Panc1 (cell line): ENCODE measurements at regions not wholly inside any gene's neighbourhood (a gene's known extent, or its start where the extent isn't known, plus 50 kb on each side); places are given as distances from the start of the nearest gene placed in this dataset.

Experiments used
- ATAC-seq: fragments of 200-7000 bp; cut with Tn5 transposase; 2 replicates; pipeline ENCODE4 v1.9.1; 2020; ENCODE audit warnings: mild to moderate bottlenecking, moderate library complexity
- BruUV-seq: library from RNA; stranded (reverse); fragments of 400-500 nt; replicated peaks from 2 replicates; lab custom pipeline; 2021; lab: Mats Ljungman, UMichigan
- CTCF ChIA-PET: fragments of 300-600 bp; sonication (Branson Sonifier 250); formaldehyde crosslinking; loops from one replicate; lab custom pipeline; 2022; ENCODE audit warnings: antibody characterized with exemption; lab: Charles Lee
- POLR2A ChIA-PET: fragments of 300-600 bp; sonication (Branson Sonifier 250); formaldehyde crosslinking; loops from one replicate; lab custom pipeline; 2022; ENCODE audit warnings: antibody characterized with exemption; lab: Charles Lee
- DNase-seq: peaks from one replicate; pipeline ENCODE4 v3.0.0-alpha.2; 2010; ENCODE audit warnings: low read depth, low spot score
- H3K27ac ChIP-seq: 2 replicates; pipeline ENCODE4 v1.5.1; 2011; ENCODE audit warnings: mild to moderate bottlenecking, low read length, inconsistent platforms
- H3K27me3 ChIP-seq: fragments of 200-500 bp; sonication (Bioruptor generic); 2 replicates; pipeline ENCODE4 v1.6.0; 2014; ENCODE audit warnings: low read length, inconsistent platforms; ENCODE audit not compliant: control insufficient read depth, insufficient read depth
- H3K36me3 ChIP-seq: fragments of 200-500 bp; sonication (Bioruptor generic); 2 replicates; pipeline ENCODE4 v1.5.1; 2014; ENCODE audit warnings: inconsistent platforms, mild to moderate bottlenecking, low read length, moderate library complexity; ENCODE audit not compliant: control insufficient read depth, insufficient read depth
- H3K4me1 ChIP-seq: 2 replicates; pipeline ENCODE4 v1.5.1; 2011; ENCODE audit warnings: inconsistent platforms, mild to moderate bottlenecking, low read length, moderate library complexity; ENCODE audit not compliant: control insufficient read depth, insufficient read depth
- H3K4me3 ChIP-seq, 2 experiments: 2 replicates each; pipeline ENCODE4 v1.5.1; 2011 to 2012; ENCODE audit warnings: low read depth in 2 of 2, low read length in 2 of 2, mild to moderate bottlenecking in 2 of 2, inconsistent platforms in 1 of 2, moderate library complexity in 1 of 2
- H3K9me3 ChIP-seq: fragments of 200-500 bp; sonication (Bioruptor generic); 2 replicates; pipeline ENCODE4 v1.5.1; 2014; ENCODE audit warnings: low read depth, mild to moderate bottlenecking, inconsistent platforms, low read length, moderate library complexity; ENCODE audit not compliant: control insufficient read depth, insufficient read depth
- POLR2AphosphoS5 ChIP-seq: IDR thresholded peaks from 2 replicates; pipeline ENCODE4 v1.6.1; 2012; ENCODE audit warnings: mild to moderate bottlenecking, low read depth, low read length, moderate library complexity
- REST ChIP-seq, 2 experiments: IDR thresholded peaks; 2 replicates each; pipeline ENCODE4 v1.6.1; 2011 to 2012; ENCODE audit warnings: low read depth in 2 of 2, control low read depth in 1 of 2, low read length in 1 of 2, mild to moderate bottlenecking in 1 of 2, moderate library complexity in 1 of 2; ENCODE audit not compliant: insufficient read depth in 1 of 2
- SIN3A ChIP-seq: IDR thresholded peaks from 2 replicates; pipeline ENCODE4 v1.6.1; 2012; ENCODE audit warnings: low read depth, mild to moderate bottlenecking, low read length, moderate library complexity, borderline replicate concordance; ENCODE audit not compliant: insufficient read depth
- TCF7L2 ChIP-seq: IDR thresholded peaks from 2 replicates; pipeline ENCODE4 v1.6.1; 2011; ENCODE audit warnings: mild to moderate bottlenecking, low read depth, low read length, inconsistent platforms
- in situ Hi-C: cut with HindIII; loops from 2 replicates; pipeline ENCODE4 v1.10.0; 2016; ENCODE audit warnings: low sequenced_read_pairs, low pct_unique_long_range_greater_than_20kb
- intact Hi-C: fragments of 100-400 bp; cut with micrococcal nuclease; formaldehyde crosslinking; loops from one replicate; pipeline ENCODE4 v1.10.0; 2022; ENCODE audit not compliant: unreplicated experiment
- TF ChIP-seq, protein P1 (sequence below): fragments of 450-650 bp; IDR thresholded peaks from 2 replicates; pipeline ENCODE4 v1.5.1; 2017; ENCODE audit warnings: mild to moderate bottlenecking

GRCh38 chr1:96365076-96365475, 356.5 kb upstream of the PTBP2 start:
- ChIA-PET POLR2A (no interaction called here), CTCF (no interaction called here)
- H3K27ac ChIP-seq: no peak overlapping the region
- intact Hi-C loops: no loop called here
- H3K36me3 ChIP-seq: no peaks in the 10 kb centered on the region
- H3K4me1 ChIP-seq: peaks cover 5% of the 10 kb centered on the region; the same call in 1 of the 2 replicates
- BruUV-seq: no TSS peak
- no peak for DNase-seq
- H3K27me3 ChIP-seq: no peaks in the 10 kb centered on the region
- no peak for ATAC-seq
- in situ Hi-C loops: no loop called here
- TF ChIP-seq, protein P1, sequence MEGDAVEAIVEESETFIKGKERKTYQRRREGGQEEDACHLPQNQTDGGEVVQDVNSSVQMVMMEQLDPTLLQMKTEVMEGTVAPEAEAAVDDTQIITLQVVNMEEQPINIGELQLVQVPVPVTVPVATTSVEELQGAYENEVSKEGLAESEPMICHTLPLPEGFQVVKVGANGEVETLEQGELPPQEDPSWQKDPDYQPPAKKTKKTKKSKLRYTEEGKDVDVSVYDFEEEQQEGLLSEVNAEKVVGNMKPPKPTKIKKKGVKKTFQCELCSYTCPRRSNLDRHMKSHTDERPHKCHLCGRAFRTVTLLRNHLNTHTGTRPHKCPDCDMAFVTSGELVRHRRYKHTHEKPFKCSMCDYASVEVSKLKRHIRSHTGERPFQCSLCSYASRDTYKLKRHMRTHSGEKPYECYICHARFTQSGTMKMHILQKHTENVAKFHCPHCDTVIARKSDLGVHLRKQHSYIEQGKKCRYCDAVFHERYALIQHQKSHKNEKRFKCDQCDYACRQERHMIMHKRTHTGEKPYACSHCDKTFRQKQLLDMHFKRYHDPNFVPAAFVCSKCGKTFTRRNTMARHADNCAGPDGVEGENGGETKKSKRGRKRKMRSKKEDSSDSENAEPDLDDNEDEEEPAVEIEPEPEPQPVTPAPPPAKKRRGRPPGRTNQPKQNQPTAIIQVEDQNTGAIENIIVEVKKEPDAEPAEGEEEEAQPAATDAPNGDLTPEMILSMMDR: no peak
- TF ChIP-seq REST (IDR thresholded peaks at IDR 0.05; ENCODE audit: insufficient read depth in 1 of 2, low read depth in 2 of 2, low read length in 1 of 2) (no peak), SIN3A (no peak)
- no peaks in the 10 kb centered on the region for H3K9me3 ChIP-seq
- no peak overlapping the region for H3K4me3 ChIP-seq

GRCh38 chr1:96365596-96366390, 355.8 kb upstream of the PTBP2 start:
- DNase-seq (no peak), ATAC-seq (no peak)
- ChIA-PET POLR2A (no interaction called here), CTCF (no interaction called here)
- intact Hi-C loops (no loop called here), in situ Hi-C loops (no loop called here)
- Histone ChIP-seq H3K9me3 (no peaks in the 10 kb centered on the region), H3K27me3 (no peaks in the 10 kb centered on the region), H3K4me1 (peaks cover 5% of the 10 kb centered on the region; the same call in 1 of the 2 replicates), H3K4me3 (no peak overlapping the region), H3K27ac (no peak overlapping the region), H3K36me3 (no peaks in the 10 kb centered on the region)
- no peak for TF ChIP-seq SIN3A
- TF ChIP-seq TCF7L2: no peak
- TF ChIP-seq POLR2AphosphoS5: no peak
- no peak for TF ChIP-seq REST (IDR thresholded peaks at IDR 0.05; ENCODE audit: insufficient read depth in 1 of 2, low read depth in 2 of 2, low read length in 1 of 2)
- TF ChIP-seq, protein P1: no peak
- no TSS peak for BruUV-seq
